A549 (cell line): ENCODE measurements at regions not wholly inside any gene's neighbourhood (a gene's known extent, or its start where the extent isn't known, plus 50 kb on each side); places are given as distances from the start of the nearest gene placed in this dataset.

Source experiments
- ATAC-seq, 2 experiments: fragments of 200-7000 bp in 1 of 2; fragments of >200 bp in 1 of 2; cut with Nextera tagmentation in 1 of 2; cut with Tn5 transposase in 1 of 2; 3 replicates each; pipeline versions ENCODE4 v1.8.0 to v1.9.1; 2018 to 2020; ENCODE audit warnings: mild to moderate bottlenecking in 1 of 2, moderate library complexity in 1 of 2
- CTCF ChIA-PET: fragments of 300-600 bp; sonication (Branson Sonifier 250); formaldehyde crosslinking; extraction: SDS; loops from one replicate; lab custom pipeline; 2021; ENCODE audit warnings: antibody characterized with exemption, inconsistent platforms; lab: Yijun Ruan, JAX
- POLR2A ChIA-PET: fragments of 350-600 bp; formaldehyde crosslinking; extraction: SDS; loops from one replicate; lab custom pipeline; 2021; ENCODE audit warnings: antibody characterized with exemption, inconsistent platforms; lab: Yijun Ruan, JAX
- DNase-seq, 2 experiments: peaks; one replicate each; pipeline versions ENCODE4 v3.0.0 to v3.0.0-alpha.2; 2011 to 2016; ENCODE audit warnings: low read depth in 1 of 2, low spot score in 1 of 2
- FAIRE-seq: peaks from 2 replicates; lab custom pipeline; 2011; peaks lifted over from hg19 to GRCh38; lab: Jason Lieb, UNC
- H3K27ac ChIP-seq, 2 experiments: fragments of >200 bp; sonication (Bioruptor Twin); formaldehyde crosslinking; 3 replicates each; pipeline ENCODE4 v1.5.1; 2016 to 2017
- H3K4me1 ChIP-seq: fragments of >200 bp; sonication (Bioruptor Twin); formaldehyde crosslinking; 3 replicates; pipeline ENCODE4 v1.6.1; 2016
- H3K4me2 ChIP-seq: fragments of >200 bp; sonication (Bioruptor Twin); formaldehyde crosslinking; 3 replicates; pipeline ENCODE4 v1.6.1; 2016
- H3K4me3 ChIP-seq: fragments of >200 bp; sonication (Bioruptor Twin); formaldehyde crosslinking; 3 replicates; pipeline ENCODE4 v1.5.1; 2016
- H3K9me3 ChIP-seq: fragments of >200 bp; sonication (Bioruptor Twin); formaldehyde crosslinking; 3 replicates; pipeline ENCODE4 v1.6.1; 2016
- BHLHE40 ChIP-seq: IDR thresholded peaks from 2 replicates; pipeline ENCODE4 v1.6.1; 2012; ENCODE audit warnings: low read depth, low read length, inconsistent platforms
- CBX2 ChIP-seq: fragments of 200-600 bp; sonication (generic); IDR thresholded peaks from 2 replicates; pipeline ENCODE4 v1.6.1; 2016; ENCODE audit warnings: low read depth, mild to moderate bottlenecking, borderline replicate concordance
- FOSB ChIP-seq: fragments of 250-450 bp; sonication (Bioruptor Pico); IDR thresholded peaks from 2 replicates; pipeline ENCODE4 v1.5.0; 2020; ENCODE audit warnings: mild to moderate bottlenecking, moderate library complexity
- FOXS1 ChIP-seq: fragments of 250-450 bp; sonication (Bioruptor Pico); IDR thresholded peaks from 2 replicates; pipeline ENCODE4 v1.5.0; 2020; ENCODE audit warnings: mild to moderate bottlenecking, moderate library complexity
- GATA3 ChIP-seq: IDR thresholded peaks from 2 replicates; pipeline ENCODE4 v1.6.1; 2012; ENCODE audit warnings: borderline replicate concordance
- HOXA7 ChIP-seq: fragments of 250-450 bp; sonication (Bioruptor Pico); IDR thresholded peaks from 2 replicates; pipeline ENCODE4 v1.5.0; 2020; ENCODE audit warnings: mild to moderate bottlenecking, moderate library complexity
- JUN ChIP-seq, 2 experiments: fragments of >200 bp; sonication (Bioruptor Twin); formaldehyde crosslinking; IDR thresholded peaks; 2 replicates in 1 of 2; 3 replicates in 1 of 2; pipeline ENCODE4 v1.6.1; 2016 to 2017
- JUNB ChIP-seq: fragments of >200 bp; sonication (Bioruptor Twin); formaldehyde crosslinking; IDR thresholded peaks from 2 replicates; pipeline ENCODE4 v1.6.1; 2016
- KDM1A ChIP-seq: fragments of 200-600 bp; sonication (generic); IDR thresholded peaks from 2 replicates; pipeline ENCODE4 v1.6.1; 2016; ENCODE audit warnings: low read depth, mild to moderate bottlenecking
- MAFK ChIP-seq: fragments of 450-650 bp; IDR thresholded peaks from 2 replicates; pipeline ENCODE4 v1.6.1; 2014; ENCODE audit not compliant: partially characterized antibody
- MAZ ChIP-seq: fragments of 150-350 bp; IDR thresholded peaks from 2 replicates; pipeline ENCODE4 v1.6.1; 2014; ENCODE audit warnings: antibody characterized with exemption, low read depth, low read length, borderline replicate concordance
- NR3C1 ChIP-seq: fragments of >200 bp; sonication (Bioruptor Twin); formaldehyde crosslinking; IDR thresholded peaks from 3 replicates; pipeline ENCODE4 v1.6.1; 2017
- PHF8 ChIP-seq: fragments of 200-600 bp; sonication (generic); IDR thresholded peaks from 2 replicates; pipeline ENCODE4 v1.6.1; 2016; ENCODE audit warnings: low read depth, mild to moderate bottlenecking, antibody characterized with exemption, moderate library complexity, borderline replicate concordance
- POLR2AphosphoS2 ChIP-seq: conservative IDR thresholded peaks from 2 replicates; pipeline ENCODE4 v1.6.1; 2012; ENCODE audit warnings: low read length, improper control_type of control experiment, inconsistent platforms
- RCOR1 ChIP-seq: fragments of 150-350 bp; IDR thresholded peaks from 2 replicates; pipeline ENCODE4 v1.6.1; 2014; ENCODE audit warnings: antibody characterized with exemption, low read length, low read depth
- REST ChIP-seq: fragments of 200-600 bp; sonication (generic); IDR thresholded peaks from 2 replicates; pipeline ENCODE4 v1.6.1; 2016; ENCODE audit warnings: antibody characterized with exemption, mild to moderate bottlenecking, moderate library complexity
- RFX5 ChIP-seq: fragments of 450-650 bp; IDR thresholded peaks from 2 replicates; pipeline ENCODE4 v1.7.1; 2014; ENCODE audit warnings: antibody characterized with exemption, mild to moderate bottlenecking, moderate library complexity
- SREBF2 ChIP-seq: fragments of 450-650 bp; IDR thresholded peaks from 2 replicates; pipeline ENCODE4 v1.6.1; 2014; ENCODE audit warnings: mild to moderate bottlenecking, moderate library complexity
- TFCP2L1 ChIP-seq: fragments of 250-450 bp; sonication (Bioruptor Pico); IDR thresholded peaks from 2 replicates; pipeline ENCODE4 v1.5.0; 2021; ENCODE audit warnings: mild to moderate bottlenecking
- TP53 ChIP-seq: fragments of 250-450 bp; sonication (Bioruptor Pico); IDR thresholded peaks from 2 replicates; pipeline ENCODE4 v1.5.0; 2021; ENCODE audit warnings: mild to moderate bottlenecking, moderate library complexity
- USF2 ChIP-seq: fragments of 450-650 bp; IDR thresholded peaks from 2 replicates; pipeline ENCODE4 v1.6.1; 2014; ENCODE audit warnings: antibody characterized with exemption
- ZC3H11A ChIP-seq: fragments of 450-650 bp; IDR thresholded peaks from 2 replicates; pipeline ENCODE4 v1.6.1; 2014; ENCODE audit warnings: antibody characterized with exemption, mild to moderate bottlenecking
- ZFP36 ChIP-seq: fragments of 450-650 bp; IDR thresholded peaks from 2 replicates; pipeline ENCODE4 v1.6.1; 2014; ENCODE audit warnings: borderline replicate concordance; ENCODE audit not compliant: partially characterized antibody
- ZNF302 ChIP-seq: fragments of 250-450 bp; sonication (Bioruptor Pico); IDR thresholded peaks from 2 replicates; pipeline ENCODE4 v1.9.0; 2021; ENCODE audit warnings: inconsistent platforms, mild to moderate bottlenecking, moderate library complexity
- WGBS: methylation state at CpG from one replicate; pipeline ENCODE4 v1.1.6; 2017; ENCODE audit errors: missing lambda C conversion rate; 5-methylcytosine and 5-hydroxymethylcytosine counted together

GRCh38 chr1:74834261-74834660, 101.3 kb downstream of the TYW3 start (continued):
- TF ChIP-seq POLR2AphosphoS2 = no peak
- no peak for TF ChIP-seq BHLHE40
- no peak for TF ChIP-seq MAZ
- no peak for TF ChIP-seq KDM1A
- no peak for TF ChIP-seq TP53 (CRISPR knock-in tag)
- TF ChIP-seq REST = no peak
- no peak for TF ChIP-seq ZNF302

GRCh38 chr1:74835051-74835450, 102.1 kb downstream of the TYW3 start:
- no peak for TF ChIP-seq GATA3
- no peak for TF ChIP-seq ZFP36
- no peak for TF ChIP-seq PHF8
- no peak for TF ChIP-seq JUNB
- no peak for TF ChIP-seq BHLHE40
- no peak for TF ChIP-seq FOXS1 (CRISPR knock-in tag)
- no peak for TF ChIP-seq NR3C1
- TF ChIP-seq KDM1A = no peak
- TF ChIP-seq FOSB = no peak
- Histone ChIP-seq H3K4me1 (no peaks in the 10 kb centered on the region), H3K9me3 (no peaks in the 10 kb centered on the region), H3K27ac (no peak overlapping the region), H3K4me3 (no peak overlapping the region), H3K4me2 (no peak overlapping the region)
- ChIA-PET POLR2A (no interaction called here), CTCF (no interaction called here)
- DNase-seq = no peak
- no peak for ATAC-seq
- 3% methylated on average over 2 of the region's 2 CpGs for WGBS
- no peak for FAIRE-seq

GRCh38 chr1:74842726-74843125, 109.8 kb downstream of the TYW3 start:
- Histone ChIP-seq H3K4me3 (no peak overlapping the region), H3K9me3 (no peaks in the 10 kb centered on the region), H3K4me2 (no peak overlapping the region), H3K4me1 (no peaks in the 10 kb centered on the region), H3K27ac (no peak overlapping the region)
- FAIRE-seq (no peak), ATAC-seq (no peak), DNase-seq (no peak)
- POLR2A ChIA-PET = no interaction called here
- peak; percentile 60 for TF ChIP-seq MAFK
- no peak for TF ChIP-seq ZC3H11A
- CTCF ChIA-PET = no interaction called here
- WGBS = 21% methylated on average over 3 of the region's 3 CpGs

- FAIRE-seq = no peak
- no peak overlapping the region for H3K4me2 ChIP-seq
- ATAC-seq = no peak
- ChIA-PET CTCF (no interaction called here), POLR2A (no interaction called here)
- no peaks in the 10 kb centered on the region for H3K9me3 ChIP-seq
- no peak for DNase-seq
- no peak overlapping the region for H3K27ac ChIP-seq
- no peak for TF ChIP-seq CBX2
- H3K4me1 ChIP-seq = no peaks in the 10 kb centered on the region
- no peak overlapping the region for H3K4me3 ChIP-seq
- 54% methylated on average over 3 of the region's 3 CpGs for WGBS
Observed at GRCh38 chr1:74847715-74848114, 114.8 kb downstream of the TYW3 start.

- Histone ChIP-seq H3K9me3 (no peaks in the 10 kb centered on the region), H3K4me2 (no peak overlapping the region), H3K4me3 (no peak overlapping the region), H3K4me1 (no peaks in the 10 kb centered on the region), H3K27ac (no peak overlapping the region)
- FAIRE-seq = no peak
- DNase-seq = no peak
- POLR2A ChIA-PET = no interaction called here
- ATAC-seq = no peak
- 4% methylated on average over 3 of the region's 3 CpGs for WGBS
- CTCF ChIA-PET = no interaction called here
- TF ChIP-seq TFCP2L1 = no peak
- no peak for TF ChIP-seq USF2
- no peak for TF ChIP-seq RFX5
- no peak for TF ChIP-seq JUN (IDR thresholded peaks at IDR 0.05)
- TF ChIP-seq NR3C1 = no peak
- no peak for TF ChIP-seq TP53 (CRISPR knock-in tag)
- no peak for TF ChIP-seq SREBF2
- no peak for TF ChIP-seq JUNB
- no peak for TF ChIP-seq FOSB
- TF ChIP-seq REST = no peak
- TF ChIP-seq RCOR1 = no peak
- TF ChIP-seq HOXA7 = no peak
Observed at GRCh38 chr1:74853756-74854155, 120.8 kb downstream of the TYW3 start.
